GM12878 (cell line): ENCODE measurements at regions not wholly inside any gene's neighbourhood (a gene's known extent, or its start where the extent isn't known, plus 50 kb on each side); places are given as distances from the start of the nearest gene placed in this dataset.

Source experiments
- ATAC-seq: fragments of 200-7000 bp; cut with Tn5 transposase; 3 replicates; pipeline ENCODE4 v1.9.1; 2020; ENCODE audit warnings: mild to moderate bottlenecking, moderate library complexity
- BruUV-seq: library from RNA; stranded (reverse); fragments of 400-500 nt; replicated peaks from 2 replicates; lab custom pipeline; 2021; lab: Mats Ljungman, UMichigan
- CTCF ChIA-PET: fragments of 300-600 bp; sonication (Branson Sonifier 250); formaldehyde crosslinking; extraction: SDS; loops from one replicate; lab custom pipeline; 2021; ENCODE audit warnings: inconsistent platforms; lab: Yijun Ruan, JAX
- POLR2A ChIA-PET: fragments of 350-600 bp; formaldehyde crosslinking; extraction: SDS; loops from one replicate; lab custom pipeline; 2021; ENCODE audit warnings: inconsistent platforms; lab: Charles Lee
- RAD21 ChIA-PET: fragments of 300-600 bp; sonication (Branson Sonifier 250); formaldehyde crosslinking; loops from one replicate; lab custom pipeline; 2023; ENCODE audit warnings: antibody characterized with exemption; ENCODE audit not compliant: unreplicated experiment; lab: Charles Lee
- SMC1A ChIA-PET: fragments of 300-600 bp; sonication (Branson Sonifier 250); formaldehyde crosslinking; loops from one replicate; lab custom pipeline; 2023; ENCODE audit not compliant: unreplicated experiment, uncharacterized antibody; lab: Charles Lee
- DNase-seq: peaks from one replicate; pipeline ENCODE4 v3.0.0-alpha.2; 2011; ENCODE audit warnings: low read depth, low spot score
- FAIRE-seq: peaks from 3 replicates; lab custom pipeline; 2011; peaks lifted over from hg19 to GRCh38; lab: Jason Lieb, UNC
- H2AFZ ChIP-seq: 2 replicates; pipeline ENCODE4 v1.6.0; 2011; ENCODE audit warnings: low read depth, low read length, control low read depth; ENCODE audit not compliant: control insufficient read depth
- H3K27ac ChIP-seq: 2 replicates; pipeline ENCODE4 v1.5.1; 2011; ENCODE audit warnings: control low read depth; ENCODE audit not compliant: control insufficient read depth, insufficient read depth
- H3K27me3 ChIP-seq, 2 experiments: replicated peaks in 1 of 2; 2 replicates each; pipeline versions ENCODE4 v1.6.0 to v1.6.1; 2011; ENCODE audit warnings: low read length in 1 of 2; ENCODE audit not compliant: control insufficient read depth in 2 of 2, insufficient read depth in 2 of 2
- H3K36me3 ChIP-seq, 2 experiments: 2 replicates each; pipeline ENCODE4 v1.5.1; 2011; ENCODE audit warnings: low read length in 1 of 2; ENCODE audit not compliant: control insufficient read depth in 2 of 2, insufficient read depth in 2 of 2
- H3K4me1 ChIP-seq: 2 replicates; pipeline ENCODE4 v1.6.1; 2011; ENCODE audit warnings: mild to moderate bottlenecking, low read length, moderate library complexity, mixed read lengths; ENCODE audit not compliant: control insufficient read depth, insufficient read depth
- H3K4me2 ChIP-seq: 2 replicates; pipeline ENCODE4 v1.6.0; 2011; ENCODE audit warnings: control low read depth; ENCODE audit not compliant: control insufficient read depth, insufficient read depth
- H3K4me3 ChIP-seq: fragments of 200-600 bp; sonication (generic); 2 replicates; pipeline ENCODE4 v1.5.1; 2016
- H3K79me2 ChIP-seq: 2 replicates; pipeline ENCODE4 v1.6.0; 2011; ENCODE audit warnings: low read length; ENCODE audit not compliant: control insufficient read depth, insufficient read depth
- H3K9ac ChIP-seq: 2 replicates; pipeline ENCODE4 v1.8.0; 2011; ENCODE audit warnings: low read length, control low read depth, mixed read lengths; ENCODE audit not compliant: control insufficient read depth, insufficient read depth
- H3K9me3 ChIP-seq: replicated peaks from 3 replicates; pipeline ENCODE4 v1.5.1; 2011; ENCODE audit warnings: mild to moderate bottlenecking, low read length; ENCODE audit not compliant: control insufficient read depth, insufficient read depth
- H4K20me1 ChIP-seq: 2 replicates; pipeline ENCODE4 v1.6.0; 2011; ENCODE audit not compliant: control insufficient read depth, insufficient read depth
- CHD1 ChIP-seq: IDR thresholded peaks from 2 replicates; pipeline ENCODE4 v1.6.1; 2012; ENCODE audit warnings: low read depth, low read length, improper control_type of control experiment
- ETV6 ChIP-seq, 2 experiments: fragments of 450-650 bp in 1 of 2; IDR thresholded peaks in 1 of 2; conservative IDR thresholded peaks in 1 of 2; 2 replicates each; pipeline ENCODE4 v1.6.1; 2014; ENCODE audit warnings: antibody characterized with exemption in 1 of 2, borderline replicate concordance in 1 of 2, low read depth in 1 of 2, mild to moderate bottlenecking in 1 of 2, moderate library complexity in 1 of 2
- HCFC1 ChIP-seq: fragments of 150-350 bp; IDR thresholded peaks from 2 replicates; pipeline ENCODE4 v1.6.1; 2014; ENCODE audit warnings: low read length
- RB1 ChIP-seq: fragments of 450-650 bp; formaldehyde crosslinking; IDR thresholded peaks from 2 replicates; pipeline ENCODE4 v1.6.1; 2017; ENCODE audit warnings: mild to moderate bottlenecking, borderline replicate concordance
- TAF1 ChIP-seq: IDR thresholded peaks from 2 replicates; pipeline ENCODE4 v1.6.1; 2011; ENCODE audit warnings: mild to moderate bottlenecking, low read depth, low read length, borderline replicate concordance
- WGBS: methylation state at CpG from one replicate; pipeline ENCODE4 v1.1.6; 2016; ENCODE audit warnings: low lambda C conversion rate; ENCODE audit not compliant: insufficient replicate concordance, insufficient coverage; ENCODE audit errors: missing lambda C conversion rate; 5-methylcytosine and 5-hydroxymethylcytosine counted together
- in situ Hi-C: fragments of 300-500 bp; cut with MboI; formaldehyde crosslinking; loops from 9 replicates; pipeline ENCODE4 v1.14.3; 2018; ENCODE audit warnings: mixed read lengths
- intact Hi-C: fragments of 100-400 bp; cut with micrococcal nuclease; formaldehyde crosslinking; loops from one replicate; pipeline ENCODE4 v1.14.2; 2022; ENCODE audit not compliant: unreplicated experiment
- TF ChIP-seq, protein P1 (sequence below): IDR thresholded peaks from 2 replicates; pipeline ENCODE4 v1.6.1; 2012; ENCODE audit warnings: mild to moderate bottlenecking, low read depth, low read length
- TF ChIP-seq, protein P2 (sequence below): fragments of 450-650 bp; IDR thresholded peaks from 2 replicates; pipeline ENCODE4 v1.6.1; 2016; ENCODE audit warnings: mild to moderate bottlenecking, moderate library complexity, borderline replicate concordance
- TF ChIP-seq, protein P3 (sequence below): fragments of 450-650 bp; IDR thresholded peaks from 2 replicates; pipeline ENCODE4 v1.6.1; 2016; ENCODE audit warnings: mild to moderate bottlenecking

DNA sequence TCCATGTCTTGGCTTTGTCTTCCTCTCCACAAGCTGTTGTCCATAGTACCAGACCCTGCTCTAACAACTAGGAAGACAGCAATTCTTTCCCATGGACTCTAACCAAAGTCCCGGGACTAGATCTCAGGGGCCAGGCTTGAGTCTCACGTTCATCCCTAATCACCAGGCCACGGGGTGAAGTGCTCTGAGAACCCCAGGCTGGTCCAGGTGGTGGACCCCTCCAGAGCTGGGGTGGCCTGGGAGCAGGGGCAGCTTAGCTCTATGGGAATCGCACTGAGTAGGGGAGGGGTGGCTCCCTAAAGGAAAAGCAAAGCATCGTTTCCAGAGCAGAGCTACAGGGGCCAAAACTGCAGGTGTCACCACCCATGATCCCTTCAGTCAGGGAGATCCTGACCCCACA lies 150.9 kb downstream of the TPRA1 start:
- ChIA-PET CTCF (interaction anchor here (0.6 to 0.8 kb wide), 2 partner anchors 9 to 10 kb away, joined by 3 read pairs; no protein-coding TSS in a partner anchor), RAD21 (no interaction called here)
- H3K9ac ChIP-seq, result no peak overlapping the region

GRCh38 chr3:127438951-127439350 lies 151.1 kb upstream of the PRR20G start:
- ChIA-PET RAD21 (no interaction called here), SMC1A (no interaction called here), CTCF (interaction anchor here (0.8 kb wide), 1 partner anchor 10 kb away, joined by 3 read pairs; no protein-coding TSS in a partner anchor), POLR2A (no interaction called here)
- no peak overlapping the region for H3K9ac ChIP-seq
- no peaks in the 10 kb centered on the region for H3K79me2 ChIP-seq
- ATAC-seq, result no peak
- no peaks in the 10 kb centered on the region for H3K9me3 ChIP-seq
- TF ChIP-seq ETV6 (conservative IDR thresholded peaks at IDR 0.05 in 1 of 2, IDR thresholded peaks at IDR 0.05 in 1 of 2; ENCODE audit: borderline replicate concordance in 1 of 2, low read depth in 1 of 2) (no peak), HCFC1 (no peak), CHD1 (no peak), TAF1 (no peak)
- TF ChIP-seq, protein P1, sequence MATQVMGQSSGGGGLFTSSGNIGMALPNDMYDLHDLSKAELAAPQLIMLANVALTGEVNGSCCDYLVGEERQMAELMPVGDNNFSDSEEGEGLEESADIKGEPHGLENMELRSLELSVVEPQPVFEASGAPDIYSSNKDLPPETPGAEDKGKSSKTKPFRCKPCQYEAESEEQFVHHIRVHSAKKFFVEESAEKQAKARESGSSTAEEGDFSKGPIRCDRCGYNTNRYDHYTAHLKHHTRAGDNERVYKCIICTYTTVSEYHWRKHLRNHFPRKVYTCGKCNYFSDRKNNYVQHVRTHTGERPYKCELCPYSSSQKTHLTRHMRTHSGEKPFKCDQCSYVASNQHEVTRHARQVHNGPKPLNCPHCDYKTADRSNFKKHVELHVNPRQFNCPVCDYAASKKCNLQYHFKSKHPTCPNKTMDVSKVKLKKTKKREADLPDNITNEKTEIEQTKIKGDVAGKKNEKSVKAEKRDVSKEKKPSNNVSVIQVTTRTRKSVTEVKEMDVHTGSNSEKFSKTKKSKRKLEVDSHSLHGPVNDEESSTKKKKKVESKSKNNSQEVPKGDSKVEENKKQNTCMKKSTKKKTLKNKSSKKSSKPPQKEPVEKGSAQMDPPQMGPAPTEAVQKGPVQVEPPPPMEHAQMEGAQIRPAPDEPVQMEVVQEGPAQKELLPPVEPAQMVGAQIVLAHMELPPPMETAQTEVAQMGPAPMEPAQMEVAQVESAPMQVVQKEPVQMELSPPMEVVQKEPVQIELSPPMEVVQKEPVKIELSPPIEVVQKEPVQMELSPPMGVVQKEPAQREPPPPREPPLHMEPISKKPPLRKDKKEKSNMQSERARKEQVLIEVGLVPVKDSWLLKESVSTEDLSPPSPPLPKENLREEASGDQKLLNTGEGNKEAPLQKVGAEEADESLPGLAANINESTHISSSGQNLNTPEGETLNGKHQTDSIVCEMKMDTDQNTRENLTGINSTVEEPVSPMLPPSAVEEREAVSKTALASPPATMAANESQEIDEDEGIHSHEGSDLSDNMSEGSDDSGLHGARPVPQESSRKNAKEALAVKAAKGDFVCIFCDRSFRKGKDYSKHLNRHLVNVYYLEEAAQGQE, result no peak
- TF ChIP-seq, protein P2, sequence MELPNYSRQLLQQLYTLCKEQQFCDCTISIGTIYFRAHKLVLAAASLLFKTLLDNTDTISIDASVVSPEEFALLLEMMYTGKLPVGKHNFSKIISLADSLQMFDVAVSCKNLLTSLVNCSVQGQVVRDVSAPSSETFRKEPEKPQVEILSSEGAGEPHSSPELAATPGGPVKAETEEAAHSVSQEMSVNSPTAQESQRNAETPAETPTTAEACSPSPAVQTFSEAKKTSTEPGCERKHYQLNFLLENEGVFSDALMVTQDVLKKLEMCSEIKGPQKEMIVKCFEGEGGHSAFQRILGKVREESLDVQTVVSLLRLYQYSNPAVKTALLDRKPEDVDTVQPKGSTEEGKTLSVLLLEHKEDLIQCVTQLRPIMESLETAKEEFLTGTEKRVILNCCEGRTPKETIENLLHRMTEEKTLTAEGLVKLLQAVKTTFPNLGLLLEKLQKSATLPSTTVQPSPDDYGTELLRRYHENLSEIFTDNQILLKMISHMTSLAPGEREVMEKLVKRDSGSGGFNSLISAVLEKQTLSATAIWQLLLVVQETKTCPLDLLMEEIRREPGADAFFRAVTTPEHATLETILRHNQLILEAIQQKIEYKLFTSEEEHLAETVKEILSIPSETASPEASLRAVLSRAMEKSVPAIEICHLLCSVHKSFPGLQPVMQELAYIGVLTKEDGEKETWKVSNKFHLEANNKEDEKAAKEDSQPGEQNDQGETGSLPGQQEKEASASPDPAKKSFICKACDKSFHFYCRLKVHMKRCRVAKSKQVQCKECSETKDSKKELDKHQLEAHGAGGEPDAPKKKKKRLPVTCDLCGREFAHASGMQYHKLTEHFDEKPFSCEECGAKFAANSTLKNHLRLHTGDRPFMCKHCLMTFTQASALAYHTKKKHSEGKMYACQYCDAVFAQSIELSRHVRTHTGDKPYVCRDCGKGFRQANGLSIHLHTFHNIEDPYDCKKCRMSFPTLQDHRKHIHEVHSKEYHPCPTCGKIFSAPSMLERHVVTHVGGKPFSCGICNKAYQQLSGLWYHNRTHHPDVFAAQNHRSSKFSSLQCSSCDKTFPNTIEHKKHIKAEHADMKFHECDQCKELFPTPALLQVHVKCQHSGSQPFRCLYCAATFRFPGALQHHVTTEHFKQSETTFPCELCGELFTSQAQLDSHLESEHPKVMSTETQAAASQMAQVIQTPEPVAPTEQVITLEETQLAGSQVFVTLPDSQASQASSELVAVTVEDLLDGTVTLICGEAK, result no peak
- TF ChIP-seq, protein P3, sequence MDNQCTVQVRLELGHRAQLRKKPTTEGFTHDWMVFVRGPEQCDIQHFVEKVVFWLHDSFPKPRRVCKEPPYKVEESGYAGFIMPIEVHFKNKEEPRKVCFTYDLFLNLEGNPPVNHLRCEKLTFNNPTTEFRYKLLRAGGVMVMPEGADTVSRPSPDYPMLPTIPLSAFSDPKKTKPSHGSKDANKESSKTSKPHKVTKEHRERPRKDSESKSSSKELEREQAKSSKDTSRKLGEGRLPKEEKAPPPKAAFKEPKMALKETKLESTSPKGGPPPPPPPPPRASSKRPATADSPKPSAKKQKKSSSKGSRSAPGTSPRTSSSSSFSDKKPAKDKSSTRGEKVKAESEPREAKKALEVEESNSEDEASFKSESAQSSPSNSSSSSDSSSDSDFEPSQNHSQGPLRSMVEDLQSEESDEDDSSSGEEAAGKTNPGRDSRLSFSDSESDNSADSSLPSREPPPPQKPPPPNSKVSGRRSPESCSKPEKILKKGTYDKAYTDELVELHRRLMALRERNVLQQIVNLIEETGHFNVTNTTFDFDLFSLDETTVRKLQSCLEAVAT, result no peak
- H3K27ac ChIP-seq, result no peak overlapping the region
- intact Hi-C loops (no loop called here), in situ Hi-C loops (no loop called here)
- no peaks in the 10 kb centered on the region for H4K20me1 ChIP-seq
- no peak overlapping the region for H3K4me3 ChIP-seq
- no TSS peak for BruUV-seq
- H3K4me1 ChIP-seq, result no peaks in the 10 kb centered on the region
- no peak for FAIRE-seq
- no peak overlapping the region for H2AFZ ChIP-seq
- H3K36me3 ChIP-seq, result no peaks in the 10 kb centered on the region
- DNase-seq, result no peak
- H3K4me2 ChIP-seq, result no peak overlapping the region
- peaks cover 0 to 2% of the 10 kb centered on the region in 2 experiments; a peak in 3 of 4 replicates for H3K27me3 ChIP-seq
- 30% methylated on average over 3 of the region's 3 CpGs for WGBS

More for the DNA sequence above, 150.9 kb downstream of the TPRA1 start:
- no peak overlapping the region for H3K4me2 ChIP-seq
- H3K9me3 ChIP-seq, result no peaks in the 10 kb centered on the region
- no peak overlapping the region for H2AFZ ChIP-seq
- H3K27ac ChIP-seq, result no peak overlapping the region
- H4K20me1 ChIP-seq, result no peaks in the 10 kb centered on the region
- 27% methylated on average over 5 of the region's 5 CpGs for WGBS
- no TSS peak for BruUV-seq
- POLR2A ChIA-PET, result no interaction called here
- ATAC-seq (no peak), DNase-seq (no peak), FAIRE-seq (no peak)
- H3K36me3 ChIP-seq, result no peaks in the 10 kb centered on the region
- no peak for TF ChIP-seq RB1
- intact Hi-C loops, result no loop called here
- SMC1A ChIA-PET, result no interaction called here
- H3K79me2 ChIP-seq, result no peaks in the 10 kb centered on the region
- in situ Hi-C loops, result no loop called here
- H3K4me1 ChIP-seq, result no peaks in the 10 kb centered on the region
- peaks cover 0 to 2% of the 10 kb centered on the region in 2 experiments; a peak in 3 of 4 replicates for H3K27me3 ChIP-seq
- no peak overlapping the region for H3K4me3 ChIP-seq
